Activated T-helper 17 cell treated with anti-CD3 and anti-CD28 coated beads, Interleukin-2, amount 50 U/mL, for 72 hours (primary cell): ENCODE measurements at regions not wholly inside any gene's neighbourhood (a gene's known extent, or its start where the extent isn't known, plus 50 kb on each side); places are given as distances from the start of the nearest gene placed in this dataset.

Experiments used
- ATAC-seq: fragments of 150-1000 bp; cut with Tn5 transposase; replicated peaks from 2 replicates; pipeline ENCODE4 v1.10.0; 2021; ENCODE audit warnings: mild to moderate bottlenecking, moderate library complexity
- H3K27ac Mint-ChIP-seq: one replicate; pipeline ENCODE4 v1.8.0; 2022; ENCODE audit warnings: mixed read lengths
- H3K27me3 Mint-ChIP-seq: one replicate; pipeline ENCODE4 v1.8.0; 2022; ENCODE audit warnings: mixed read lengths
- H3K36me3 Mint-ChIP-seq: one replicate; pipeline ENCODE4 v1.8.0; 2022; ENCODE audit warnings: low read depth, mild to moderate bottlenecking, mixed read lengths
- H3K4me1 Mint-ChIP-seq: one replicate; pipeline ENCODE4 v1.8.0; 2022; ENCODE audit warnings: mixed read lengths
- H3K4me3 Mint-ChIP-seq: one replicate; pipeline ENCODE4 v1.8.0; 2022; ENCODE audit warnings: mild to moderate bottlenecking, mixed read lengths
- H3K9me3 Mint-ChIP-seq: one replicate; pipeline ENCODE4 v1.8.0; 2022; ENCODE audit warnings: mixed read lengths

DNA sequence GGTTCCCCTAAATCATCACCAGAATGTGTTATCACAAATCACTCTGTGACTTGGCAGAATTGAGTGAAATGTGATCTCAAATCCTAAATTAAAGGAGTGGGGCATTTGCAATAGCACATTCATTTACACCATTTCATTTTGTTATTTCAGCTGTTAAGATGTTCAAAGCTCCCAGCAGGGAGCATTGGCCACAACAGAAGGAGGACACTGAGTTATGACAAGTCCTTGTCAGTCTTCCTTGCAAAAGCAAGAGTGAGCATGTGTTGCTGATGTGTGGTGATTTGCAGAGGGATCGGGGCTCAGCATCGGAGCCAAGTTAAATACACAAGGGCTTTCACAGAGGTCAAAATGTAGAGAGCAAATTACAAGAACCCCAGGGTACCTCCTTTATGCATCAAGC lies 372.2 kb upstream of the CDH5 start:
- Mint-ChIP-seq H3K4me3 (no peak overlapping the region), H3K9me3 (no peaks in the 10 kb centered on the region)

GRCh38 chr16:65991149-65991701 lies 375.3 kb upstream of the CDH5 start:
- H3K4me1 Mint-ChIP-seq = no peaks in the 10 kb centered on the region
- H3K9me3 Mint-ChIP-seq = no peaks in the 10 kb centered on the region
- ATAC-seq = no peak
- H3K27me3 Mint-ChIP-seq = no peaks in the 10 kb centered on the region
- H3K4me3 Mint-ChIP-seq = no peak overlapping the region
- H3K36me3 Mint-ChIP-seq = no peaks in the 10 kb centered on the region
- H3K27ac Mint-ChIP-seq = no peak overlapping the region

More for the DNA sequence above, 372.2 kb upstream of the CDH5 start:
- no peak for ATAC-seq
- Mint-ChIP-seq H3K36me3 (no peaks in the 10 kb centered on the region), H3K4me1 (no peaks in the 10 kb centered on the region), H3K27me3 (peaks cover 10% of the 10 kb centered on the region), H3K27ac (no peak overlapping the region)

DNA sequence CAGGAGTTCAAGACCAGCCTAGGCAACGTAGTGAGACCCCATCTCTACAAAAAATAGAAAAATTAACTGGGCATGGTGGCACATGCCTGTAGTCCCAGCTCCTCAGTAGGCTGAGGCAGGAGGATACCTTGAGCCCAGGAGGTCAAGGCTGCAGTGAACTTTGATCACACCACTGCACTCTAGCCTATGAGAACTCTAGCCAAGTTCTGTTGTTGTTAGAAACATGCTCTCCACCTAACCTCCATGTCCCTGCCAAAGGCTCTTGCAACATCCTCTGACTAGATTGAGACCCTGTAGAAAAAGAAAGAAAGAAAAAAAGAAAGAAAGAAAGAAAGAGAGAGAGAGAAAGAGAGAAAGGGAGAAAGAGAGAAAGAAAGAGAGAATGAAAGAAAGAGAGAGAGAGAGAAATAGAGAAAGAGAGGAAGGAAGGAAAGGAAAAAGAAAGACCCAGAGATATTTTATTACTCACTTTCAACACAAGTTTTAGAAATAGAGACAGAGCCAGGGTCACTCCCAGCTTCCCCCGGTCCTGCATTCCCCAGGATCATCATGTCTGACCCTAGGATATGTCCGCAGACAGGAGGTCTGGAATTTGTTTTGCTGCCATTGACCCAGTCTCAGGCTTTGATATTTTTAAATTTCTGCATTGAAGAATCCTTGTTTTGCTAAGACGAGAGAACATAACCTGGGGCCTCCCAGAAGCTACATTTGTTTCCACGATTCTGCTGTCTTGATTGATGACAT lies 376.5 kb upstream of the CDH5 start:
- Mint-ChIP-seq H3K9me3 (no peaks in the 10 kb centered on the region), H3K36me3 (no peaks in the 10 kb centered on the region), H3K4me1 (no peaks in the 10 kb centered on the region), H3K27ac (no peak overlapping the region), H3K4me3 (no peak overlapping the region), H3K27me3 (peaks cover 5% of the 10 kb centered on the region)
- ATAC-seq = no peak

DNA sequence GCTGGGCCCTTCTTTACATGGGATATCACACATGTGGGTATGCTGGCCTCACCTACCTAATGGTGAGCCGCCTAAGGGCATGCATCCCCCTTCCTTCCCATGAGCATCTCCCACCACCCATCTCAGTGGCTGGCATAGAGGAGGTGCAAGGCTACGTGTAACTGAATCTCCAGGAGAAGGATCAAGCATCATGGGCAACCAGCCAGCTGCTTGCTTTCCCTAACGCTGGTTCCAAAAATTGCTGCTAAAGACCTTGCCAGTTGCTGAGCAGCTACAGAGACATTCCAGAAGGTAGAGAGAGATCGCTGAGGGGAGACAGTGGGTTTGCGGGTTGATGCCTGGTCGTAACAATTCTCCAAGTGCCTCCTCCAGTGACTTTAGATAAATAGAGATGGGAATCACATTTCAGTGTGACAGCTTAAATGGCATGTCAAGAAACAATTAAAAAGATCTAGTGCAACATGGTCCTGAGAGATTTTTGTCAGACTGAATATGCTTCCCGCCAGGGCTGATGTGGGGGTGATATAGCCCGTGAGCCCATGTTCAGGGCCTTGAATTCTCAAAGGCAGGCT lies 378.4 kb upstream of the CDH5 start:
- no peaks in the 10 kb centered on the region for H3K4me1 Mint-ChIP-seq
- H3K4me3 Mint-ChIP-seq = no peak overlapping the region
- no peak overlapping the region for H3K27ac Mint-ChIP-seq
- peaks cover 5% of the 10 kb centered on the region for H3K27me3 Mint-ChIP-seq
- H3K36me3 Mint-ChIP-seq = no peaks in the 10 kb centered on the region
- no peaks in the 10 kb centered on the region for H3K9me3 Mint-ChIP-seq
- no peak for ATAC-seq

- no peaks in the 10 kb centered on the region for H3K36me3 Mint-ChIP-seq
- no peak overlapping the region for H3K4me3 Mint-ChIP-seq
Observed at GRCh38 chr16:65984296-65984695, 382.2 kb upstream of the CDH5 start.

GRCh38 chr16:65981057-65981456 lies 385.4 kb upstream of the CDH5 start:
- no peaks in the 10 kb centered on the region for H3K36me3 Mint-ChIP-seq
- H3K9me3 Mint-ChIP-seq = peaks cover 3% of the 10 kb centered on the region
- H3K4me1 Mint-ChIP-seq = no peaks in the 10 kb centered on the region
- H3K4me3 Mint-ChIP-seq = no peak overlapping the region
- H3K27me3 Mint-ChIP-seq = peaks cover 12% of the 10 kb centered on the region
- ATAC-seq = no peak
- no peak overlapping the region for H3K27ac Mint-ChIP-seq

More at GRCh38 chr16:65984296-65984695, 382.2 kb upstream of the CDH5 start:
- Mint-ChIP-seq H3K27me3 (peaks cover 8% of the 10 kb centered on the region), H3K27ac (no peak overlapping the region), H3K9me3 (no peaks in the 10 kb centered on the region), H3K4me1 (no peaks in the 10 kb centered on the region)
- ATAC-seq = no peak

DNA sequence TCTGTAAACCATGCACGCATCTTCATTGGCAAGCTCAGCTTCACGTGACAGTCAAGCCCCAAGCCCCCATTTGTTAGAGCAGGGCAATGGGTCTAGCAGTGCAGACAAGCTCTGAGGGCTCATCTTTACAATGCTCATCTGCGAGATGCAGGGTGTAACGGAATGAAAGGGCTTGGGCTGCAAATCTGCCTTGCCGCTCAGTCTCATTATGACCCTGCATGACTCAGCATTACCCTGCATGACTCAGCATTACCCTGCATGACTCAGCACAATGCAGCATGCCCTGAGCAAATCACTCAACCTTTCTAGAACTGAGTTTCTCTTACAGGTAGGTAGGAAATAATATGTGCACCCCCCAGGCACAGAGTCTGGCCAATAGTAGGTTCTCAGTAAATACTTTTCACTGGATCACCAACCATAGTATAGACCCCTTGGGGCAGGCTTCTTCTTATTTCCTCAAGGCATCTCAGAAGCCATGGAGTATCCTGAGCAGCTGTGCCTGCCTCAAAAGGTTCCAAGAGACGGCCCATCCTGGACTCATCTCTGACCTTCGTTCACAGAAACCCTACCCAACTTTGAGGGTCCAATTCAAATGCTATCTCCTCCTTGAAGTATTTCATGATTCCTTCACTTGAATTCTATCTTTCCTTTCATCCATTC lies 391.3 kb upstream of the CDH5 start:
- peak; percentile 12 for ATAC-seq

DNA sequence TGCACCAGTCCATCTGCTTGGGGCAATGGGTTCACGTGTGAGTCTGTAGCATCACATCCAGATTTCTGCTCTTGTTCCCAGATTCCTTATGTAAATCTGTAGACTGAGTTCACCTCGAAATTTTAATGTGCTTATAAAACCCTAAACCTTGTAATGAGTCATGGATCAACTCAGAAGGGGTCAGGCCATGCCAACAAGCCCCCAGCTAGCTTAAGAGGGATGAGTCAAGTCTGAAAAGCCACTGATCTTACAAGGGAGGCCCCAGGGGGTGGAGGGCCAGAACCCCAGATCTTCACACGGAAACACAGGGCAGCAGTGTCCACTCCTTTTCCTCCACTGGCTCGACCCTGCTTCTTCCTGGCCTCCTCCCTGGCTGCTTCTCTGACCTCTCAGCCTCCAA lies 399.1 kb upstream of the CDH5 start:
- H3K4me3 Mint-ChIP-seq = no peak overlapping the region
- H3K27ac Mint-ChIP-seq = no peak overlapping the region
- no peak for ATAC-seq
- H3K27me3 Mint-ChIP-seq = peaks cover 5% of the 10 kb centered on the region
- no peaks in the 10 kb centered on the region for H3K36me3 Mint-ChIP-seq
- H3K4me1 Mint-ChIP-seq = no peaks in the 10 kb centered on the region
- no peaks in the 10 kb centered on the region for H3K9me3 Mint-ChIP-seq

More for the DNA sequence above, 391.3 kb upstream of the CDH5 start:
- H3K9me3 Mint-ChIP-seq = peaks cover 7% of the 10 kb centered on the region
- no peak overlapping the region for H3K4me3 Mint-ChIP-seq
- peaks cover 4% of the 10 kb centered on the region for H3K27me3 Mint-ChIP-seq
- no peaks in the 10 kb centered on the region for H3K4me1 Mint-ChIP-seq
- no peaks in the 10 kb centered on the region for H3K36me3 Mint-ChIP-seq
- H3K27ac Mint-ChIP-seq = no peak overlapping the region

GRCh38 chr16:65965628-65966027 lies 400.9 kb upstream of the CDH5 start:
- H3K9me3 Mint-ChIP-seq = no peaks in the 10 kb centered on the region
- peaks cover 10% of the 10 kb centered on the region for H3K27me3 Mint-ChIP-seq
- no peak for ATAC-seq
- no peak overlapping the region for H3K4me3 Mint-ChIP-seq
- no peaks in the 10 kb centered on the region for H3K4me1 Mint-ChIP-seq
- no peak overlapping the region for H3K27ac Mint-ChIP-seq
- H3K36me3 Mint-ChIP-seq = no peaks in the 10 kb centered on the region

GRCh38 chr16:65964752-65965151 lies 401.7 kb upstream of the CDH5 start:
- Mint-ChIP-seq H3K36me3 (no peaks in the 10 kb centered on the region), H3K27me3 (peaks cover 10% of the 10 kb centered on the region), H3K27ac (no peak overlapping the region), H3K4me1 (no peaks in the 10 kb centered on the region), H3K9me3 (no peaks in the 10 kb centered on the region), H3K4me3 (no peak overlapping the region)
- no peak for ATAC-seq

DNA sequence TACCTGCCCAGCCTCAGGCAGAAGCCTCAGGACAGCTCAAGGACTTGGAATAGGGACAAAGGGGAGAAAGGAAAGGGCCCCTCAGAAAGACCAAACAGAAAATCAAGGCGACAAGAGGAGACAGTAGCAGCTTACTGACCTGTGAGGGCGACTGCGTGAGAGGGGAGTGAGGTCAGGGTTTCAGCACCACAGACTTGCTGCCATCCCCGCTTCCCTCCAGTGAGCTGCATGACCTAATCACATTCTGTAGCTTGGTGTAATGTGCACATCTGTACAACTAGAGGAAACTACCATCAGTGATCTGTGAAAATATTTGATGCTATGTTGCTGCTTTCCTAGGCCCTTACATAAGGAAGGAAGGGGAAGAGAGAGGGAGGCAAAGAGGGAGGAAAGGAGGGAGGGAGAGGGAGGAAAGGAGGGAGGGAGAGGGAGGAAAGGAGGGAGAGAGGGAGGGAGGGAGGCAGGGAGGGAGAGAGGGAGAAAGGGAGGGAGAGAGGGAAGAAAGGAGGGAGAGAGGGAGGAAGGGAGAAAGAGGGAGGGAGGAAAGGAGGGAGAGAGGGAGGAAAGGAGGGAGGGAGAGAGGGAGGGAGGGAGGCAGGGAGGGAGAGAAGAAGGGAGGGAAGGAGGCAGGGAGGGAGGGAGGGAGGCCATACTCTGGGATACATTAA lies 404.9 kb upstream of the CDH5 start:
- Mint-ChIP-seq H3K4me1 (no peaks in the 10 kb centered on the region), H3K27ac (no peak overlapping the region), H3K4me3 (no peak overlapping the region), H3K36me3 (no peaks in the 10 kb centered on the region), H3K27me3 (peaks cover 9% of the 10 kb centered on the region), H3K9me3 (no peaks in the 10 kb centered on the region)
- no peak for ATAC-seq

- Mint-ChIP-seq H3K27me3 (peaks cover 5% of the 10 kb centered on the region), H3K4me1 (no peaks in the 10 kb centered on the region), H3K36me3 (no peaks in the 10 kb centered on the region), H3K9me3 (no peaks in the 10 kb centered on the region), H3K4me3 (no peak overlapping the region), H3K27ac (no peak overlapping the region)
- ATAC-seq = no peak
Observed at GRCh38 chr16:65959983-65960382, 406.5 kb upstream of the CDH5 start.

GRCh38 chr16:65958086-65958485 lies 408.4 kb upstream of the CDH5 start:
- ATAC-seq = no peak
- H3K9me3 Mint-ChIP-seq = no peaks in the 10 kb centered on the region
- H3K27me3 Mint-ChIP-seq = peaks cover 5% of the 10 kb centered on the region
- H3K4me3 Mint-ChIP-seq = no peak overlapping the region
- H3K27ac Mint-ChIP-seq = no peak overlapping the region
- no peaks in the 10 kb centered on the region for H3K36me3 Mint-ChIP-seq
- no peaks in the 10 kb centered on the region for H3K4me1 Mint-ChIP-seq

GRCh38 chr16:65956100-65956499 lies 410.4 kb upstream of the CDH5 start:
- no peak overlapping the region for H3K27ac Mint-ChIP-seq
- H3K9me3 Mint-ChIP-seq = no peaks in the 10 kb centered on the region
- H3K27me3 Mint-ChIP-seq = no peaks in the 10 kb centered on the region
- H3K4me3 Mint-ChIP-seq = no peak overlapping the region
- ATAC-seq = no peak
- no peaks in the 10 kb centered on the region for H3K36me3 Mint-ChIP-seq
- no peaks in the 10 kb centered on the region for H3K4me1 Mint-ChIP-seq
